ENCODE measurements at regions not wholly inside any gene's neighbourhood (a gene's known extent, or its start where the extent isn't known, plus 50 kb on each side); places are given as distances from the start of the nearest gene placed in this dataset.
A peak's percentile ranks its signal among the peaks of the same experiment; 100 is the strongest.

DNA sequence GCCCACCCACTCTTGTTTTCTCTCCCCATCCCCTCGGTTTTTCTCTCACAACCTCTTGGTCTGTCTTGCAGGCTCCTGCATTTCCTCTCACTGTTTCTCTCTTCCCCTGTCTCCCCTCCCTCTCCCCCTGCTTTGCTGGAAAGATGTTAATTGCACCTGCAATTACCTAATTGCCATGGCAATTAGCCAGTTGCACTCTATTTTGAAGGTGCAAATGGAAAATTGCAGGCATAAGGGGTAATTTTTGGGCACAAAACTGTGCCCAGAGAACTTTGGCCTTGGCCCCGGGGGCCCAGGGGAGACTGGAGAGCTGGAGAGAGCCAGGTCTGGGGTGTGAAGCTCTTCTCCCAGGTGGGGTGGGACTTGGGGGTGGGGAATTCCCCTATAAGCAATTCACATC, 164.5 kb upstream of the TLE3 start:
- ATAC-seq (ENCODE audit: insufficient number of reproducible peaks, low FRiP score, low read depth), result no peak
- Histone ChIP-seq H3K4me1 (ENCODE audit: control insufficient read depth in 1 of 2, low read depth in 2 of 2) (peaks cover 22 to 25% of the 10 kb centered on the region in 2 donors), H3K4me3 (no peak overlapping the region), H3K27ac (no peak overlapping the region), H3K9me3 (no peaks in the 10 kb centered on the region), H3K27me3 (replicated peaks; ENCODE audit: insufficient read depth) (no peaks in the 10 kb centered on the region), H3K36me3 (no peaks in the 10 kb centered on the region)
- TF ChIP-seq, protein P1, sequence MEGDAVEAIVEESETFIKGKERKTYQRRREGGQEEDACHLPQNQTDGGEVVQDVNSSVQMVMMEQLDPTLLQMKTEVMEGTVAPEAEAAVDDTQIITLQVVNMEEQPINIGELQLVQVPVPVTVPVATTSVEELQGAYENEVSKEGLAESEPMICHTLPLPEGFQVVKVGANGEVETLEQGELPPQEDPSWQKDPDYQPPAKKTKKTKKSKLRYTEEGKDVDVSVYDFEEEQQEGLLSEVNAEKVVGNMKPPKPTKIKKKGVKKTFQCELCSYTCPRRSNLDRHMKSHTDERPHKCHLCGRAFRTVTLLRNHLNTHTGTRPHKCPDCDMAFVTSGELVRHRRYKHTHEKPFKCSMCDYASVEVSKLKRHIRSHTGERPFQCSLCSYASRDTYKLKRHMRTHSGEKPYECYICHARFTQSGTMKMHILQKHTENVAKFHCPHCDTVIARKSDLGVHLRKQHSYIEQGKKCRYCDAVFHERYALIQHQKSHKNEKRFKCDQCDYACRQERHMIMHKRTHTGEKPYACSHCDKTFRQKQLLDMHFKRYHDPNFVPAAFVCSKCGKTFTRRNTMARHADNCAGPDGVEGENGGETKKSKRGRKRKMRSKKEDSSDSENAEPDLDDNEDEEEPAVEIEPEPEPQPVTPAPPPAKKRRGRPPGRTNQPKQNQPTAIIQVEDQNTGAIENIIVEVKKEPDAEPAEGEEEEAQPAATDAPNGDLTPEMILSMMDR (IDR thresholded peaks at IDR 0.05), result no peak
- DNase-seq (ENCODE audit: low spot score), result no peak

DNA sequence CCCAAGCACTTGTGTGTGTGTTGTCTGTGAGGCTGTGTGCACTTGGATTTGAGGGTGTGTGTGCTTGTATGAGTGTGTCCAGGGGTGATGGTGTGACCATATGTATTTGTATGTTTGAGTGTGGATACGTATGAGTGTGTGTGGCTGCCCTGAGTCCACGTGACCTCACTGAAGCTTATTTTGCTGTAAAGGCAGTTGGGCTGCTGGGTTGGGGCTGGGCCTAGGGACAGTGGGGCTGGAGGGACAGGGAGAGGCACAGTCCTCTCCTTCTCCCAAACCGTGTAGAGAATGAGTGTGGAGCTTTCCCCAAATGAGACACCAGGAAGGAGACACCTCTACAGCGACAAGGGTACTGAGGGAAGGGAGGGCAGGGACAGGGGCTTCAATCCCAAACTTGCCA, 163.4 kb upstream of the TLE3 start:
- Histone ChIP-seq H3K9me3 (no peaks in the 10 kb centered on the region), H3K36me3 (no peaks in the 10 kb centered on the region), H3K27ac (no peak overlapping the region), H3K4me1 (ENCODE audit: control insufficient read depth in 1 of 2, low read depth in 2 of 2) (peaks cover 18 to 22% of the 10 kb centered on the region in 2 donors), H3K27me3 (replicated peaks; ENCODE audit: insufficient read depth) (no peaks in the 10 kb centered on the region), H3K4me3 (no peak overlapping the region)
- no peak for DNase-seq (ENCODE audit: low spot score)
- TF ChIP-seq, protein P1 (IDR thresholded peaks at IDR 0.05), result no peak
- ATAC-seq (ENCODE audit: insufficient number of reproducible peaks, low FRiP score, low read depth), result no peak

DNA sequence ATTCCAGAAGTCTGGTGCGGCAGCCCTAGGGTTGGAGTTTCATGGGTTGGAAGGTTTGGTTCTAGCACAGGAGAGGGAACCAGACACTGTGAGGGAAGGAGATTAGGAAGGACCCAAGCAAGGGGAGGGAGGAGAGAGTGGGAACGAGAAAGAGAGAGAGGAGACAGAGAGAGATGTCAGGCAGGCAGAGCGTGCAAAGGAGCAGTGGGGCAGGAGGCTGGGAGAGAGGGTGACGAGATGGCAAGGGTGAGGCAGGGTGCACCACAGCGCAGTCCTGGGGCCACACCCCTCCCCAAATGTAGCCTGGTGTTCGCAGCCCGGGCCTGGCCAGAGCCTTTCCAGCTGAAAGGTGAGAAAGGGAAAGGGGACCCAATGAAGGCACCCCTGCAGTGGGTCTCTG, 162.9 kb upstream of the TLE3 start:
- H3K36me3 ChIP-seq, result no peaks in the 10 kb centered on the region
- TF ChIP-seq, protein P1 (IDR thresholded peaks at IDR 0.05), result no peak
- H3K4me1 ChIP-seq (ENCODE audit: control insufficient read depth in 1 of 2, low read depth in 2 of 2), result peaks cover 16 to 22% of the 10 kb centered on the region in 2 donors
- no peaks in the 10 kb centered on the region for H3K27me3 ChIP-seq (replicated peaks; ENCODE audit: insufficient read depth)
- H3K9me3 ChIP-seq, result no peaks in the 10 kb centered on the region
- no peak overlapping the region for H3K4me3 ChIP-seq
- no peak overlapping the region for H3K27ac ChIP-seq
- DNase-seq (ENCODE audit: low spot score) (no peak), ATAC-seq (ENCODE audit: insufficient number of reproducible peaks, low FRiP score, low read depth) (no peak)

DNA sequence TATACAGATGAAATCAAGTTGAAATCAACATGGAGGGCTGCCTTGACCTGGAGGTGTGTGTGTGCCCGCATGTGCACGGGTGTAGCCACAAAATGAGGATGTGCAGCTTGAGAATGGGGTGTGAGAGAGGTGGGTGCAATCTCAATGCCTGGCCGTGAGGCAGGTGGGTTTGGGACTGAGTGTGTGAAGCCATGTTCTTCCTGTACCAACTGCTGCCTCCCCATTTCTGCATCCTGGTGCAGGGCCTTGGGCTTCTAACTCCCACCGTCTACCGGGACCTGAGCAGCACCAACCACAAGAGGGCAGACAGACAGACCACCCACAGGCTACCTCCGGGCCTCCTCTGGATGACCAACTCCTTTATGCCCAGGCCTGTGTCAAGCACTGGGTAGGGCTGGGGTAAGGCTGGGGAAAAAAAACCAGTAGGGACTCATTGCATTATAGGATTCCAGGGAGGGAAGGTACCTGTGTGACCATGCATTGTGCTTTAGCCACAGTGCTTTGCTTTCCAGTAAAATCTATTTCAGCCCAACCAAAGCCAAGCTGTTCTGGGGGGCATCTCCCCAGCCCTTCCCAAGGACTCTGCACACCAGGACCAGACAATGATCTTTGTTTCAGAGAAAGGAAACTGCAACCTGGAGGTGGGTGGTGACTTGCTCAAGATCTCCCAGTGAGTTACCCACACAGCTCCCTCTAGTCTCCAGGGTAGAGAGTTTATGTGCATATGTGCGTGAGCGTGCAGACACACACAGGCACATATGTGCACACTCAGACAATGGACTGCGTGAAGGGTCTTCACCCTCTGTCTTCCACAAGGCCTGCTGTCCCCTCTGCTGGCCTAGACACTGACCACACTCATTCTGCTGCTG, 162.2 kb upstream of the TLE3 start:
- no peak overlapping the region for H3K4me3 ChIP-seq
- no peaks in the 10 kb centered on the region for H3K9me3 ChIP-seq
- ATAC-seq (ENCODE audit: insufficient number of reproducible peaks, low FRiP score, low read depth) (no peak), DNase-seq (ENCODE audit: low spot score) (no peak)
- TF ChIP-seq, protein P1 (IDR thresholded peaks at IDR 0.05), result no peak
- H3K36me3 ChIP-seq, result no peaks in the 10 kb centered on the region
- H3K27ac ChIP-seq, result no peak overlapping the region
- H3K27me3 ChIP-seq (replicated peaks; ENCODE audit: insufficient read depth), result no peaks in the 10 kb centered on the region
- H3K4me1 ChIP-seq (ENCODE audit: control insufficient read depth in 1 of 2, low read depth in 2 of 2), result peaks cover 16 to 18% of the 10 kb centered on the region in 2 donors

DNA sequence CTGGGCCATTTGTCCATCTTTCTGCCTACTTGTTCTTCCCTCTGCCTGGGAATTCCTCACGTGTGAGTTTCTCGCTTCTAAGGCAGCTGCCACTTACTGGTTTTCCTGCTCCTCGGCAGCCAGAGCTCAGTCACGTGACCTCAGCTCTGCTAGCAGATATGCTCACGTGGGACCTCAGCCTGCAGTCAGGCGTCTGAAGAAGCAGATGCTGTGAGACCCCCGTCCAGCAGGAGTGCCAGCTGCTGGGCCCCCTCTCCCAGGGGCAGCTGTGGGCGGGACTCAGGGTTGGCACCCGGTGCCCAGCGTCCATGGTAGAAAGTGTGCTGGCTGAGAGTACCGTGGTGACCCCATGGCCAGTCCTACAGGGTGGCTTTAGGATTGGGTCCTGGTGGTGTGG, 161.3 kb upstream of the TLE3 start:
- no peaks in the 10 kb centered on the region for H3K9me3 ChIP-seq
- peak overlapping the region; percentile 29 for H3K4me3 ChIP-seq
- H3K27ac ChIP-seq, result no peak overlapping the region
- H3K36me3 ChIP-seq, result no peaks in the 10 kb centered on the region
- no peaks in the 10 kb centered on the region for H3K27me3 ChIP-seq (replicated peaks; ENCODE audit: insufficient read depth)
- TF ChIP-seq, protein P1 (IDR thresholded peaks at IDR 0.05), result no peak
- DNase-seq (ENCODE audit: low spot score), result no peak
- H3K4me1 ChIP-seq (ENCODE audit: control insufficient read depth in 1 of 2, low read depth in 2 of 2), result peaks cover 16% of the 10 kb centered on the region in 2 donors
- ATAC-seq (ENCODE audit: insufficient number of reproducible peaks, low FRiP score, low read depth), result peak; percentile 50
